ENCODE measurements at regions not wholly inside any gene's neighbourhood (a gene's known extent, or its start where the extent isn't known, plus 50 kb on each side); places are given as distances from the start of the nearest gene placed in this dataset.

- TF ChIP-seq, protein P1, sequence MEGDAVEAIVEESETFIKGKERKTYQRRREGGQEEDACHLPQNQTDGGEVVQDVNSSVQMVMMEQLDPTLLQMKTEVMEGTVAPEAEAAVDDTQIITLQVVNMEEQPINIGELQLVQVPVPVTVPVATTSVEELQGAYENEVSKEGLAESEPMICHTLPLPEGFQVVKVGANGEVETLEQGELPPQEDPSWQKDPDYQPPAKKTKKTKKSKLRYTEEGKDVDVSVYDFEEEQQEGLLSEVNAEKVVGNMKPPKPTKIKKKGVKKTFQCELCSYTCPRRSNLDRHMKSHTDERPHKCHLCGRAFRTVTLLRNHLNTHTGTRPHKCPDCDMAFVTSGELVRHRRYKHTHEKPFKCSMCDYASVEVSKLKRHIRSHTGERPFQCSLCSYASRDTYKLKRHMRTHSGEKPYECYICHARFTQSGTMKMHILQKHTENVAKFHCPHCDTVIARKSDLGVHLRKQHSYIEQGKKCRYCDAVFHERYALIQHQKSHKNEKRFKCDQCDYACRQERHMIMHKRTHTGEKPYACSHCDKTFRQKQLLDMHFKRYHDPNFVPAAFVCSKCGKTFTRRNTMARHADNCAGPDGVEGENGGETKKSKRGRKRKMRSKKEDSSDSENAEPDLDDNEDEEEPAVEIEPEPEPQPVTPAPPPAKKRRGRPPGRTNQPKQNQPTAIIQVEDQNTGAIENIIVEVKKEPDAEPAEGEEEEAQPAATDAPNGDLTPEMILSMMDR (IDR thresholded peaks at IDR 0.05) = no peak
- no peak for TF ChIP-seq TCF7L2 (IDR thresholded peaks at IDR 0.05; ENCODE audit: low read depth, low read length)
Observed at GRCh38 chrX:35339796-35340195, 397.2 kb downstream of the FAM47B start.

Data from Panc1 (cell line).